MM.1S (cell line): ENCODE measurements at regions not wholly inside any gene's neighbourhood (a gene's known extent, or its start where the extent isn't known, plus 50 kb on each side); places are given as distances from the start of the nearest gene placed in this dataset.

ENCODE experiments used
- EZH2 ChIP-seq: fragments of 300-600 bp; sonication (generic); optimal IDR thresholded peaks from 2 replicates; pipeline ENCODE3; 2017; ENCODE audit warnings: low read depth, mild to moderate bottlenecking, antibody characterized with exemption, low read length, mixed read lengths
- EZH2phosphoT487 ChIP-seq: fragments of 300-600 bp; sonication (generic); IDR thresholded peaks from 2 replicates; pipeline ENCODE4 v1.6.1; 2018; ENCODE audit warnings: antibody characterized with exemption, low read length
- TF ChIP-seq, protein P1 (sequence below): fragments of 300-600 bp; sonication (generic); IDR thresholded peaks from 2 replicates; pipeline ENCODE4 v1.5.1; 2016; ENCODE audit warnings: antibody characterized with exemption, low read length, mixed read lengths

DNA sequence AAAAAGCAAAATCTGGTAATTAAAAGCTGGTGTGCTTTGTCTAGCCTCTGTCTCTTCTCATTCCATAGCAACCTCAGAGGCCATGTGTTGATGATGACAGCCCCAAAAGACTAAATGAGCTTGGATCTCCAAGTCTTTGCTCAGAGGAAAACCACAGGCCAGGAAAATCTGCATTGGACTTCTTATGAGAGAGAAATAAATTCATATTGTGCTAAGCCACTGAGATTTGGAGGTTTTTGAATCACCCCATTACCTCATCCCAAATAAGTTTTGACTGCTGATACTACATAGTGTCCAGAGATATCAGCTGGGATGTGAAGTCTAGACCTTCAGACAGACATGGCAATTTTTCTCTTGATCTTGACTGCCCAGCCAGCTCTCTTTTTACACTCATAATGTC is 178.6 kb upstream of the DIPK2B start:
- TF ChIP-seq, protein P1, sequence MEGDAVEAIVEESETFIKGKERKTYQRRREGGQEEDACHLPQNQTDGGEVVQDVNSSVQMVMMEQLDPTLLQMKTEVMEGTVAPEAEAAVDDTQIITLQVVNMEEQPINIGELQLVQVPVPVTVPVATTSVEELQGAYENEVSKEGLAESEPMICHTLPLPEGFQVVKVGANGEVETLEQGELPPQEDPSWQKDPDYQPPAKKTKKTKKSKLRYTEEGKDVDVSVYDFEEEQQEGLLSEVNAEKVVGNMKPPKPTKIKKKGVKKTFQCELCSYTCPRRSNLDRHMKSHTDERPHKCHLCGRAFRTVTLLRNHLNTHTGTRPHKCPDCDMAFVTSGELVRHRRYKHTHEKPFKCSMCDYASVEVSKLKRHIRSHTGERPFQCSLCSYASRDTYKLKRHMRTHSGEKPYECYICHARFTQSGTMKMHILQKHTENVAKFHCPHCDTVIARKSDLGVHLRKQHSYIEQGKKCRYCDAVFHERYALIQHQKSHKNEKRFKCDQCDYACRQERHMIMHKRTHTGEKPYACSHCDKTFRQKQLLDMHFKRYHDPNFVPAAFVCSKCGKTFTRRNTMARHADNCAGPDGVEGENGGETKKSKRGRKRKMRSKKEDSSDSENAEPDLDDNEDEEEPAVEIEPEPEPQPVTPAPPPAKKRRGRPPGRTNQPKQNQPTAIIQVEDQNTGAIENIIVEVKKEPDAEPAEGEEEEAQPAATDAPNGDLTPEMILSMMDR: no peak
- TF ChIP-seq EZH2 (no peak), EZH2phosphoT487 (no peak)
